H9 (cell line): ENCODE measurements at regions not wholly inside any gene's neighbourhood (a gene's known extent, or its start where the extent isn't known, plus 50 kb on each side); places are given as distances from the start of the nearest gene placed in this dataset.

Experiments used
- DNase-seq: peaks from one replicate; pipeline ENCODE4 v3.0.0-alpha.2; 2017
- H2AFZ ChIP-seq: one replicate; pipeline ENCODE4 v1.6.1; 2013; ENCODE audit warnings: mild to moderate bottlenecking, low read length, control low read depth, moderate library complexity
- H2AK5ac ChIP-seq: 2 replicates; pipeline ENCODE4 v1.6.1; 2013; ENCODE audit warnings: low read length, control low read depth, mixed read lengths; ENCODE audit not compliant: insufficient read length
- H2BK120ac ChIP-seq: one replicate; pipeline ENCODE4 v1.6.1; 2013; ENCODE audit warnings: low read depth, mild to moderate bottlenecking, low read length, control low read depth, inconsistent platforms; ENCODE audit not compliant: poor library complexity, severe bottlenecking
- H2BK12ac ChIP-seq: 2 replicates; pipeline ENCODE4 v1.6.1; 2013; ENCODE audit warnings: low read length, control low read depth, mixed read lengths, low read depth; ENCODE audit not compliant: insufficient read length
- H2BK15ac ChIP-seq: 2 replicates; pipeline ENCODE4 v1.6.1; 2013; ENCODE audit warnings: low read depth, low read length, control low read depth
- H2BK20ac ChIP-seq: one replicate; pipeline ENCODE4 v1.6.1; 2013; ENCODE audit warnings: low read depth, mild to moderate bottlenecking, low read length, control low read depth, inconsistent platforms; ENCODE audit not compliant: poor library complexity, severe bottlenecking
- H2BK5ac ChIP-seq: 2 replicates; pipeline ENCODE4 v1.6.1; 2013; ENCODE audit warnings: low read length, control low read depth, mixed read lengths; ENCODE audit not compliant: insufficient read length
- H3K14ac ChIP-seq: 2 replicates; pipeline ENCODE4 v1.6.1; 2013; ENCODE audit warnings: low read length, control low read depth; ENCODE audit not compliant: insufficient read depth
- H3K18ac ChIP-seq: 2 replicates; pipeline ENCODE4 v1.6.1; 2013; ENCODE audit warnings: low read depth, mild to moderate bottlenecking, mixed read lengths, low read length, control low read depth; ENCODE audit not compliant: insufficient read length
- H3K23ac ChIP-seq: 2 replicates; pipeline ENCODE4 v1.6.1; 2013; ENCODE audit warnings: low read length, control low read depth, mixed read lengths, low read depth; ENCODE audit not compliant: insufficient read length
- H3K23me2 ChIP-seq: 2 replicates; pipeline ENCODE4 v1.6.1; 2013; ENCODE audit warnings: low read depth, mild to moderate bottlenecking, mixed read lengths, low read length, control low read depth; ENCODE audit not compliant: insufficient read length, poor library complexity, severe bottlenecking
- H3K27ac ChIP-seq: 2 replicates; pipeline ENCODE4 v1.5.1; 2013; ENCODE audit warnings: low read length, control low read depth, mixed read lengths, low read depth; ENCODE audit not compliant: insufficient read length
- H3K27me3 ChIP-seq: 2 replicates; pipeline ENCODE4 v1.6.1; 2013; ENCODE audit warnings: low read length, control low read depth, inconsistent platforms; ENCODE audit not compliant: insufficient read depth
- H3K4ac ChIP-seq: 2 replicates; pipeline ENCODE4 v1.6.1; 2013; ENCODE audit warnings: low read depth, mild to moderate bottlenecking, control low read depth, inconsistent platforms, low read length, moderate library complexity
- H3K4me1 ChIP-seq: 2 replicates; pipeline ENCODE4 v1.6.1; 2013; ENCODE audit warnings: low read length, control low read depth, inconsistent platforms; ENCODE audit not compliant: insufficient read depth
- H3K4me2 ChIP-seq: 2 replicates; pipeline ENCODE4 v1.6.1; 2013; ENCODE audit warnings: low read length, control low read depth, mixed read lengths; ENCODE audit not compliant: insufficient read length, insufficient read depth
- H3K56ac ChIP-seq: 2 replicates; pipeline ENCODE4 v1.6.1; 2013; ENCODE audit warnings: low read depth, mild to moderate bottlenecking, mixed read lengths, low read length, control low read depth; ENCODE audit not compliant: insufficient read length
- H3K79me1 ChIP-seq: 2 replicates; pipeline ENCODE4 v1.6.1; 2013; ENCODE audit warnings: low read depth, mild to moderate bottlenecking, moderate library complexity, low read length, control low read depth, inconsistent platforms; ENCODE audit not compliant: insufficient read depth, poor library complexity, severe bottlenecking
- H3K79me2 ChIP-seq: 2 replicates; pipeline ENCODE4 v1.6.1; 2013; ENCODE audit warnings: low read length, control low read depth, inconsistent platforms; ENCODE audit not compliant: insufficient read depth
- H3K9ac ChIP-seq: 2 replicates; pipeline ENCODE4 v1.6.1; 2013; ENCODE audit warnings: low read length, control low read depth, mixed read lengths; ENCODE audit not compliant: insufficient read length; ENCODE audit errors: extremely low read depth
- H3K9me3 ChIP-seq: one replicate; pipeline ENCODE4 v1.6.1; 2013; ENCODE audit warnings: low read depth, low read length, inconsistent platforms; ENCODE audit not compliant: control insufficient read depth
- H3T11ph ChIP-seq: one replicate; pipeline ENCODE4 v1.6.1; 2013; ENCODE audit warnings: mild to moderate bottlenecking, low read length, control low read depth, inconsistent platforms
- H4K20me1 ChIP-seq: one replicate; pipeline ENCODE4 v1.6.1; 2013; ENCODE audit not compliant: control insufficient read depth, insufficient read length, insufficient read depth
- H4K5ac ChIP-seq: 2 replicates; pipeline ENCODE4 v1.6.1; 2013; ENCODE audit warnings: low read depth, mild to moderate bottlenecking, mixed read lengths, low read length, control low read depth; ENCODE audit not compliant: insufficient read length
- H4K8ac ChIP-seq: replicated peaks from 2 replicates; pipeline ENCODE4 v1.6.1; 2013; ENCODE audit warnings: low read length, control low read depth, mixed read lengths, low read depth; ENCODE audit not compliant: insufficient read length
- H4K91ac ChIP-seq: 2 replicates; pipeline ENCODE4 v1.6.1; 2013; ENCODE audit warnings: low read depth, mild to moderate bottlenecking, moderate library complexity, mixed read lengths, low read length, control low read depth; ENCODE audit not compliant: insufficient read length
- H3K27ac Mint-ChIP-seq, 3 experiments: 2 replicates in 2 of 3; 3 replicates in 1 of 3; pipeline ENCODE4 v1.8.0; 2020 to 2021; ENCODE audit warnings: mixed read lengths in 3 of 3, mild to moderate bottlenecking in 1 of 3, moderate library complexity in 1 of 3
- H3K27me3 Mint-ChIP-seq: 2 replicates; pipeline ENCODE4 v1.8.0; 2021; ENCODE audit warnings: low read depth, mild to moderate bottlenecking, moderate library complexity, mixed read lengths
- H3K36me3 Mint-ChIP-seq, 3 experiments: 2 replicates in 2 of 3; 3 replicates in 1 of 3; pipeline ENCODE4 v1.8.0; 2020 to 2021; ENCODE audit warnings: low read depth in 3 of 3, mixed read lengths in 3 of 3; ENCODE audit not compliant: insufficient read depth in 1 of 3
- H3K4me1 Mint-ChIP-seq, 2 experiments: 2 replicates each; pipeline ENCODE4 v1.8.0; 2020; ENCODE audit warnings: mixed read lengths in 2 of 2
- H3K4me3 Mint-ChIP-seq, 2 experiments: 2 replicates in 1 of 2; 3 replicates in 1 of 2; pipeline ENCODE4 v1.8.0; 2020 to 2021; ENCODE audit warnings: mild to moderate bottlenecking in 2 of 2, mixed read lengths in 2 of 2, moderate library complexity in 1 of 2
- H3K9me3 Mint-ChIP-seq, 2 experiments: 2 replicates in 1 of 2; 3 replicates in 1 of 2; pipeline ENCODE4 v1.8.0; 2020; ENCODE audit warnings: mild to moderate bottlenecking in 2 of 2, mixed read lengths in 2 of 2, moderate library complexity in 1 of 2
- CTCF ChIP-seq: fragments of 200-600 bp; sonication (generic); conservative IDR thresholded peaks from 3 replicates; pipeline ENCODE4 v1.8.0; 2021; ENCODE audit warnings: antibody characterized with exemption, mild to moderate bottlenecking
- WGBS: extraction: QIAGEN DNeasy Blood & Tissue Kit; methylation state at CpG from one replicate; pipeline ENCODE4 v1.1.7; 2013; ENCODE audit warnings: missing lambda C conversion rate, low lambda C conversion rate, mixed read lengths; ENCODE audit not compliant: insufficient read length; ENCODE audit errors: extremely low coverage; 5-methylcytosine and 5-hydroxymethylcytosine counted together

DNA sequence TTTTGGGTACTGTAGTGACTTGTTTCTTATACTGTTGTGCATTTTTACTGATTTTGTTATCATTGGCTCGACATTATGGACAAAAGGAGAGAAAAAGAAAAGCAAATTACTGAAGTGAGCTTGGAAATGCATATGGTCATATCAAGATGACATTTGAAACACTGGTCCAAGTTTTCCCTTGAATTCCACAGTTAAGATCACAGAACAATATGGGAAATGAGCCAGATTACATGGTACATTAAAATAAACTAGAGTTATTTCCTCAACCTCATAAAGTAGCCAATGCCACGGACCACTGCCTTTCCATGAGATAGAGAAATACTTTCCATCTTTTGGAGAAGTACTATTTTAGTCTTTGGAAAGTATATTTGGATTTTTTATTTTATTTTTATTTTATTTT is 62.0 kb upstream of the SGPP2 start:
- Histone ChIP-seq H3K4me2 (no peak overlapping the region), H3K4ac (no peak overlapping the region), H4K5ac (no peak overlapping the region), H4K8ac (no peak overlapping the region), H3K79me1 (no peaks in the 10 kb centered on the region), H3K56ac (no peak overlapping the region), H3K4me1 (no peaks in the 10 kb centered on the region), H2BK5ac (no peak overlapping the region), H2AFZ (no peak overlapping the region), H2BK20ac (no peak overlapping the region), H2AK5ac (no peak overlapping the region), H4K20me1 (no peaks in the 10 kb centered on the region), H2BK120ac (no peak overlapping the region), H3K18ac (no peak overlapping the region), H3K27me3 (no peaks in the 10 kb centered on the region), H3K9ac (no peak overlapping the region), H3K23me2 (no peaks in the 10 kb centered on the region), H2BK15ac (no peak overlapping the region), H3K79me2 (no peaks in the 10 kb centered on the region), H3K9me3 (no peaks in the 10 kb centered on the region), H3K23ac (no peak overlapping the region), H2BK12ac (no peak overlapping the region), H4K91ac (no peak overlapping the region), H3K14ac (no peak overlapping the region), H3T11ph (no peak overlapping the region), H3K27ac (no peak overlapping the region)
- no peak for TF ChIP-seq CTCF
- Mint-ChIP-seq H3K9me3 (no peaks in the 10 kb centered on the region), H3K27ac (no peak overlapping the region), H3K27me3 (peaks cover 10% of the 10 kb centered on the region), H3K36me3 (no peaks in the 10 kb centered on the region; a peak in 2 of 7 replicates), H3K4me3 (no peak overlapping the region), H3K4me1 (no peaks in the 10 kb centered on the region)
- WGBS = no CpG with 5 or more reads among the region's 2 CpGs
- no peak for DNase-seq
